H9 (cell line): ENCODE measurements at regions not wholly inside any gene's neighbourhood (a gene's known extent, or its start where the extent isn't known, plus 50 kb on each side); places are given as distances from the start of the nearest gene placed in this dataset.

ENCODE experiments used
- DNase-seq: peaks from one replicate; pipeline ENCODE4 v3.0.0-alpha.2; 2017
- H2AFZ ChIP-seq: one replicate; pipeline ENCODE4 v1.6.1; 2013; ENCODE audit warnings: mild to moderate bottlenecking, low read length, control low read depth, moderate library complexity
- H2AK5ac ChIP-seq: 2 replicates; pipeline ENCODE4 v1.6.1; 2013; ENCODE audit warnings: low read length, control low read depth, mixed read lengths; ENCODE audit not compliant: insufficient read length
- H2BK120ac ChIP-seq: one replicate; pipeline ENCODE4 v1.6.1; 2013; ENCODE audit warnings: low read depth, mild to moderate bottlenecking, low read length, control low read depth, inconsistent platforms; ENCODE audit not compliant: poor library complexity, severe bottlenecking
- H2BK12ac ChIP-seq: 2 replicates; pipeline ENCODE4 v1.6.1; 2013; ENCODE audit warnings: low read length, control low read depth, mixed read lengths, low read depth; ENCODE audit not compliant: insufficient read length
- H2BK15ac ChIP-seq: 2 replicates; pipeline ENCODE4 v1.6.1; 2013; ENCODE audit warnings: low read depth, low read length, control low read depth
- H2BK20ac ChIP-seq: one replicate; pipeline ENCODE4 v1.6.1; 2013; ENCODE audit warnings: low read depth, mild to moderate bottlenecking, low read length, control low read depth, inconsistent platforms; ENCODE audit not compliant: poor library complexity, severe bottlenecking
- H2BK5ac ChIP-seq: 2 replicates; pipeline ENCODE4 v1.6.1; 2013; ENCODE audit warnings: low read length, control low read depth, mixed read lengths; ENCODE audit not compliant: insufficient read length
- H3K14ac ChIP-seq: 2 replicates; pipeline ENCODE4 v1.6.1; 2013; ENCODE audit warnings: low read length, control low read depth; ENCODE audit not compliant: insufficient read depth
- H3K18ac ChIP-seq: 2 replicates; pipeline ENCODE4 v1.6.1; 2013; ENCODE audit warnings: low read depth, mild to moderate bottlenecking, mixed read lengths, low read length, control low read depth; ENCODE audit not compliant: insufficient read length
- H3K23ac ChIP-seq: 2 replicates; pipeline ENCODE4 v1.6.1; 2013; ENCODE audit warnings: low read length, control low read depth, mixed read lengths, low read depth; ENCODE audit not compliant: insufficient read length
- H3K23me2 ChIP-seq: 2 replicates; pipeline ENCODE4 v1.6.1; 2013; ENCODE audit warnings: low read depth, mild to moderate bottlenecking, mixed read lengths, low read length, control low read depth; ENCODE audit not compliant: insufficient read length, poor library complexity, severe bottlenecking
- H3K27ac ChIP-seq: 2 replicates; pipeline ENCODE4 v1.5.1; 2013; ENCODE audit warnings: low read length, control low read depth, mixed read lengths, low read depth; ENCODE audit not compliant: insufficient read length
- H3K27me3 ChIP-seq: 2 replicates; pipeline ENCODE4 v1.6.1; 2013; ENCODE audit warnings: low read length, control low read depth, inconsistent platforms; ENCODE audit not compliant: insufficient read depth
- H3K4ac ChIP-seq: 2 replicates; pipeline ENCODE4 v1.6.1; 2013; ENCODE audit warnings: low read depth, mild to moderate bottlenecking, control low read depth, inconsistent platforms, low read length, moderate library complexity
- H3K4me1 ChIP-seq: 2 replicates; pipeline ENCODE4 v1.6.1; 2013; ENCODE audit warnings: low read length, control low read depth, inconsistent platforms; ENCODE audit not compliant: insufficient read depth
- H3K4me2 ChIP-seq: 2 replicates; pipeline ENCODE4 v1.6.1; 2013; ENCODE audit warnings: low read length, control low read depth, mixed read lengths; ENCODE audit not compliant: insufficient read length, insufficient read depth
- H3K56ac ChIP-seq: 2 replicates; pipeline ENCODE4 v1.6.1; 2013; ENCODE audit warnings: low read depth, mild to moderate bottlenecking, mixed read lengths, low read length, control low read depth; ENCODE audit not compliant: insufficient read length
- H3K79me1 ChIP-seq: 2 replicates; pipeline ENCODE4 v1.6.1; 2013; ENCODE audit warnings: low read depth, mild to moderate bottlenecking, moderate library complexity, low read length, control low read depth, inconsistent platforms; ENCODE audit not compliant: insufficient read depth, poor library complexity, severe bottlenecking
- H3K79me2 ChIP-seq: 2 replicates; pipeline ENCODE4 v1.6.1; 2013; ENCODE audit warnings: low read length, control low read depth, inconsistent platforms; ENCODE audit not compliant: insufficient read depth
- H3K9ac ChIP-seq: 2 replicates; pipeline ENCODE4 v1.6.1; 2013; ENCODE audit warnings: low read length, control low read depth, mixed read lengths; ENCODE audit not compliant: insufficient read length; ENCODE audit errors: extremely low read depth
- H3K9me3 ChIP-seq: one replicate; pipeline ENCODE4 v1.6.1; 2013; ENCODE audit warnings: low read depth, low read length, inconsistent platforms; ENCODE audit not compliant: control insufficient read depth
- H3T11ph ChIP-seq: one replicate; pipeline ENCODE4 v1.6.1; 2013; ENCODE audit warnings: mild to moderate bottlenecking, low read length, control low read depth, inconsistent platforms
- H4K20me1 ChIP-seq: one replicate; pipeline ENCODE4 v1.6.1; 2013; ENCODE audit not compliant: control insufficient read depth, insufficient read length, insufficient read depth
- H4K5ac ChIP-seq: 2 replicates; pipeline ENCODE4 v1.6.1; 2013; ENCODE audit warnings: low read depth, mild to moderate bottlenecking, mixed read lengths, low read length, control low read depth; ENCODE audit not compliant: insufficient read length
- H4K8ac ChIP-seq: replicated peaks from 2 replicates; pipeline ENCODE4 v1.6.1; 2013; ENCODE audit warnings: low read length, control low read depth, mixed read lengths, low read depth; ENCODE audit not compliant: insufficient read length
- H4K91ac ChIP-seq: 2 replicates; pipeline ENCODE4 v1.6.1; 2013; ENCODE audit warnings: low read depth, mild to moderate bottlenecking, moderate library complexity, mixed read lengths, low read length, control low read depth; ENCODE audit not compliant: insufficient read length
- H3K27ac Mint-ChIP-seq, 3 experiments: 2 replicates in 2 of 3; 3 replicates in 1 of 3; pipeline ENCODE4 v1.8.0; 2020 to 2021; ENCODE audit warnings: mixed read lengths in 3 of 3, mild to moderate bottlenecking in 1 of 3, moderate library complexity in 1 of 3
- H3K27me3 Mint-ChIP-seq: 2 replicates; pipeline ENCODE4 v1.8.0; 2021; ENCODE audit warnings: low read depth, mild to moderate bottlenecking, moderate library complexity, mixed read lengths
- H3K36me3 Mint-ChIP-seq, 3 experiments: 2 replicates in 2 of 3; 3 replicates in 1 of 3; pipeline ENCODE4 v1.8.0; 2020 to 2021; ENCODE audit warnings: low read depth in 3 of 3, mixed read lengths in 3 of 3; ENCODE audit not compliant: insufficient read depth in 1 of 3
- H3K4me1 Mint-ChIP-seq, 2 experiments: 2 replicates each; pipeline ENCODE4 v1.8.0; 2020; ENCODE audit warnings: mixed read lengths in 2 of 2
- H3K4me3 Mint-ChIP-seq, 2 experiments: 2 replicates in 1 of 2; 3 replicates in 1 of 2; pipeline ENCODE4 v1.8.0; 2020 to 2021; ENCODE audit warnings: mild to moderate bottlenecking in 2 of 2, mixed read lengths in 2 of 2, moderate library complexity in 1 of 2
- H3K9me3 Mint-ChIP-seq, 2 experiments: 2 replicates in 1 of 2; 3 replicates in 1 of 2; pipeline ENCODE4 v1.8.0; 2020; ENCODE audit warnings: mild to moderate bottlenecking in 2 of 2, mixed read lengths in 2 of 2, moderate library complexity in 1 of 2
- CTCF ChIP-seq: fragments of 200-600 bp; sonication (generic); conservative IDR thresholded peaks from 3 replicates; pipeline ENCODE4 v1.8.0; 2021; ENCODE audit warnings: antibody characterized with exemption, mild to moderate bottlenecking
- WGBS: extraction: QIAGEN DNeasy Blood & Tissue Kit; methylation state at CpG from one replicate; pipeline ENCODE4 v1.1.7; 2013; ENCODE audit warnings: missing lambda C conversion rate, low lambda C conversion rate, mixed read lengths; ENCODE audit not compliant: insufficient read length; ENCODE audit errors: extremely low coverage; 5-methylcytosine and 5-hydroxymethylcytosine counted together

DNA sequence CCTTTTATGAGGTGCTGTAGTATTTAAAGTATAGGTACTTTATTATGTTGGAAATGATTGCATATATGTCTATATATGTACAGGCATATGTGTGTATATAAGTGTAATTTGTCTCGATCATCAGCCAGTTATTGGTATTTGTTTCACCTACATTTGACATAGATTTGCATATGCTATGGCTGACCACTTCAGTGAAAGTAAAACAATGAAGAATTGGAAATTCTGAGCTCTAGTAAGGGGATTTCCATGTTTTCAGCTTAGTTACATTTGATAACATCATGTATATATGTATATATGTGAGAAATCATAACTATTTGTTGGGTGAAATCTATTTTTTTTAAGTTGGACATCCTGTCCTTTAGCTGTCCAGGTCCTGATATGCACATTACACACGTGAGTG is 1303.9 kb downstream of the EFNB2 start:
- Mint-ChIP-seq H3K27ac (no peak overlapping the region), H3K4me3 (no peak overlapping the region), H3K4me1 (peaks cover 4 to 6% of the 10 kb centered on the region in 2 experiments; a peak in 2 of 4 replicates), H3K27me3 (no peaks in the 10 kb centered on the region), H3K36me3 (peaks cover 0 to 3% (median 0%) of the 10 kb centered on the region in 3 experiments; a peak in 1 of 7 replicates), H3K9me3 (peaks cover 2 to 4% of the 10 kb centered on the region in 2 experiments; a peak in 3 of 5 replicates)
- DNase-seq, result no peak
- no peak overlapping the region for H3K14ac ChIP-seq
- no peaks in the 10 kb centered on the region for H3K79me2 ChIP-seq
- no peak overlapping the region for H4K8ac ChIP-seq
- no peak overlapping the region for H3K27ac ChIP-seq
- no peak overlapping the region for H2AK5ac ChIP-seq
- no peaks in the 10 kb centered on the region for H3K4me1 ChIP-seq
- no peak overlapping the region for H2BK120ac ChIP-seq
- H3K9ac ChIP-seq, result no peak overlapping the region
- no peak overlapping the region for H4K91ac ChIP-seq
- no peaks in the 10 kb centered on the region for H3K27me3 ChIP-seq
- no peak overlapping the region for H3K23ac ChIP-seq
- no peak overlapping the region for H2BK20ac ChIP-seq
- no peak overlapping the region for H3T11ph ChIP-seq
- H3K56ac ChIP-seq, result no peak overlapping the region
- H3K4ac ChIP-seq, result no peak overlapping the region
- H4K20me1 ChIP-seq, result no peaks in the 10 kb centered on the region
- no peaks in the 10 kb centered on the region for H3K23me2 ChIP-seq
- no CpG with 5 or more reads among the region's 2 CpGs for WGBS
- no peak overlapping the region for H3K4me2 ChIP-seq
- no peak overlapping the region for H2BK12ac ChIP-seq
- no peak overlapping the region for H2BK5ac ChIP-seq
- H3K18ac ChIP-seq, result no peak overlapping the region
- H2AFZ ChIP-seq, result no peak overlapping the region
- H4K5ac ChIP-seq, result no peak overlapping the region
- no peak for TF ChIP-seq CTCF
- no peaks in the 10 kb centered on the region for H3K9me3 ChIP-seq
- no peak overlapping the region for H2BK15ac ChIP-seq
- no peaks in the 10 kb centered on the region for H3K79me1 ChIP-seq
